BLaER1 treated with 17β-estradiol and CSF1 and Interleukin-3, amounts not matched to agents 10 nM and 100 nM (cell line): ENCODE measurements at regions not wholly inside any gene's neighbourhood (a gene's known extent, or its start where the extent isn't known, plus 50 kb on each side); places are given as distances from the start of the nearest gene placed in this dataset.

Experiments
- H3K27ac ChIP-seq, 11 experiments: shearing (Covaris generic); formaldehyde crosslinking; 2 replicates each; pipeline ENCODE4 v1.8.1; 2022
- H3K27me3 ChIP-seq, 11 experiments: shearing (Covaris generic); formaldehyde crosslinking; 2 replicates each; pipeline ENCODE4 v1.8.1; 2022
- H3K36me3 ChIP-seq, 11 experiments: shearing (Covaris generic); formaldehyde crosslinking; 2 replicates each; pipeline ENCODE4 v1.8.1; 2022
- H3K4me1 ChIP-seq, 10 experiments: shearing (Covaris generic); formaldehyde crosslinking; 2 replicates each; pipeline ENCODE4 v1.8.1; 2022
- H3K4me2 ChIP-seq, 11 experiments: shearing (Covaris generic); formaldehyde crosslinking; 2 replicates each; pipeline ENCODE4 v1.8.1; 2022
- H3K4me3 ChIP-seq, 10 experiments: shearing (Covaris generic); formaldehyde crosslinking; 2 replicates each; pipeline ENCODE4 v1.8.1; 2022
- H3K9ac ChIP-seq, 11 experiments: shearing (Covaris generic); formaldehyde crosslinking; 2 replicates each; pipeline ENCODE4 v1.8.1; 2022
- H3K9me3 ChIP-seq, 11 experiments: shearing (Covaris generic); formaldehyde crosslinking; replicated peaks in 1 of 11; 2 replicates each; pipeline ENCODE4 v1.8.1; 2022
- H4K20me1 ChIP-seq, 11 experiments: shearing (Covaris generic); formaldehyde crosslinking; 2 replicates each; pipeline ENCODE4 v1.8.1; 2022
- Cebpa-rat ChIP-seq, 11 experiments: shearing (Covaris generic); IDR thresholded peaks; 2 replicates each; pipeline ENCODE4 v1.8.1; 2022

- H3K27me3 ChIP-seq: no peaks in the 10 kb centered on the region
- H3K9ac ChIP-seq: no peak overlapping the region
- no peak overlapping the region for H3K27ac ChIP-seq
- no peaks in the 10 kb centered on the region for H3K9me3 ChIP-seq
- no peak for TF ChIP-seq Cebpa-rat (IDR thresholded peaks at IDR 0.05)
- H3K4me3 ChIP-seq: no peak overlapping the region
- peaks cover 0 to 14% (median 7%) of the 10 kb centered on the region in 10 experiments; a peak in 13 of 20 replicates for H3K4me1 ChIP-seq
- H3K4me2 ChIP-seq: peak overlapping the region in 7 of 11 experiments; percentile 28 to 48 (median 31); a peak in 13 of 22 replicates
- H3K36me3 ChIP-seq: no peaks in the 10 kb centered on the region
- no peaks in the 10 kb centered on the region for H4K20me1 ChIP-seq
Measured at GRCh38 chr1:110280804-110281203, 58.4 kb upstream of the RBM15 start.

GRCh38 chr1:110281363-110282290, 57.5 kb upstream of the RBM15 start:
- no peak overlapping the region for H3K9ac ChIP-seq
- H3K27me3 ChIP-seq: no peaks in the 10 kb centered on the region
- peaks cover 2 to 14% (median 7%) of the 10 kb centered on the region in 10 experiments; a peak in 14 of 20 replicates for H3K4me1 ChIP-seq
- no peaks in the 10 kb centered on the region for H3K36me3 ChIP-seq
- peak overlapping the region in 7 of 11 experiments; percentile 28 to 48 (median 31); a peak in 14 of 22 replicates for H3K4me2 ChIP-seq
- no peak for TF ChIP-seq Cebpa-rat (IDR thresholded peaks at IDR 0.05)
- no peaks in the 10 kb centered on the region for H4K20me1 ChIP-seq
- no peaks in the 10 kb centered on the region for H3K9me3 ChIP-seq
- H3K4me3 ChIP-seq: no peak overlapping the region
- H3K27ac ChIP-seq: no peak overlapping the region

GRCh38 chr1:110282395-110282794, 56.8 kb upstream of the RBM15 start:
- Histone ChIP-seq H3K27ac (no peak overlapping the region), H3K9me3 (no peaks in the 10 kb centered on the region), H3K36me3 (no peaks in the 10 kb centered on the region), H3K27me3 (no peaks in the 10 kb centered on the region), H4K20me1 (no peaks in the 10 kb centered on the region), H3K4me2 (no peak overlapping the region), H3K9ac (no peak overlapping the region), H3K4me3 (no peak overlapping the region), H3K4me1 (peaks cover 5 to 14% (median 7%) of the 10 kb centered on the region in 10 experiments; a peak in 14 of 20 replicates)
- no peak for TF ChIP-seq Cebpa-rat (IDR thresholded peaks at IDR 0.05)

GRCh38 chr1:110283677-110284076, 55.5 kb upstream of the RBM15 start:
- Histone ChIP-seq H3K9ac (no peak overlapping the region), H3K36me3 (no peaks in the 10 kb centered on the region), H3K9me3 (no peaks in the 10 kb centered on the region), H3K27me3 (no peaks in the 10 kb centered on the region), H3K4me1 (peaks cover 5 to 14% (median 7%) of the 10 kb centered on the region in 10 experiments; a peak in 14 of 20 replicates), H3K4me2 (no peak overlapping the region), H3K27ac (no peak overlapping the region), H4K20me1 (no peaks in the 10 kb centered on the region), H3K4me3 (no peak overlapping the region)
- TF ChIP-seq Cebpa-rat (IDR thresholded peaks at IDR 0.05): no peak

- H3K27me3 ChIP-seq: no peaks in the 10 kb centered on the region
- H3K4me3 ChIP-seq: no peak overlapping the region
- no peaks in the 10 kb centered on the region for H4K20me1 ChIP-seq
- H3K4me1 ChIP-seq: peaks cover 5 to 14% (median 7%) of the 10 kb centered on the region in 10 experiments; a peak in 14 of 20 replicates
- no peak for TF ChIP-seq Cebpa-rat (IDR thresholded peaks at IDR 0.05)
- H3K9me3 ChIP-seq: no peaks in the 10 kb centered on the region
- H3K9ac ChIP-seq: no peak overlapping the region
- H3K4me2 ChIP-seq: no peak overlapping the region
- H3K36me3 ChIP-seq: no peaks in the 10 kb centered on the region
- H3K27ac ChIP-seq: no peak overlapping the region
Measured at GRCh38 chr1:110285316-110285715, 53.9 kb upstream of the RBM15 start.

GRCh38 chr1:110286564-110286963, 52.6 kb upstream of the RBM15 start:
- Histone ChIP-seq H3K36me3 (no peaks in the 10 kb centered on the region), H3K9me3 (no peaks in the 10 kb centered on the region), H3K27me3 (no peaks in the 10 kb centered on the region), H3K4me2 (peak overlapping the region in 2 of 11 experiments; percentile 13 to 24; a peak in 3 of 22 replicates), H3K27ac (no peak overlapping the region), H3K4me3 (no peak overlapping the region), H3K4me1 (peaks cover 0 to 7% (median 0%) of the 10 kb centered on the region in 10 experiments; a peak in 4 of 20 replicates), H4K20me1 (no peaks in the 10 kb centered on the region), H3K9ac (no peak overlapping the region)
- TF ChIP-seq Cebpa-rat (IDR thresholded peaks at IDR 0.05): no peak

GRCh38 chr1:110288111-110288510, 51.1 kb upstream of the RBM15 start:
- no peak overlapping the region for H3K4me3 ChIP-seq
- no peak overlapping the region for H3K9ac ChIP-seq
- peaks cover 0 to 7% (median 0%) of the 10 kb centered on the region in 10 experiments; a peak in 1 of 20 replicates for H3K4me1 ChIP-seq
- H3K27me3 ChIP-seq: no peaks in the 10 kb centered on the region
- H3K4me2 ChIP-seq: no peak overlapping the region
- 0 out of 22 replicates have a peak, but pooled peaks cover 0 to 3% (median 0%) of the 10 kb centered on the region in 11 experiments for H4K20me1 ChIP-seq
- H3K27ac ChIP-seq: no peak overlapping the region
- no peaks in the 10 kb centered on the region for H3K36me3 ChIP-seq
- H3K9me3 ChIP-seq: no peaks in the 10 kb centered on the region
- no peak for TF ChIP-seq Cebpa-rat (IDR thresholded peaks at IDR 0.05)
